ENCODE measurements at regions not wholly inside any gene's neighbourhood (a gene's known extent, or its start where the extent isn't known, plus 50 kb on each side); places are given as distances from the start of the nearest gene placed in this dataset.

- ATAC-seq (no peak), DNase-seq (ENCODE audit: low spot score in 2 of 2) (no peak)
- no peaks in the 10 kb centered on the region for H3K36me3 Mint-ChIP-seq
- no peak overlapping the region for H3K4me3 Mint-ChIP-seq
- no peak overlapping the region for H3K27ac Mint-ChIP-seq
- H3K9me3 Mint-ChIP-seq = no peaks in the 10 kb centered on the region
- peaks cover 7% of the 10 kb centered on the region for H3K4me1 Mint-ChIP-seq
Measured at GRCh38 chr15:62883938-62884479, 158.5 kb upstream of the TPM1 start.

DNA sequence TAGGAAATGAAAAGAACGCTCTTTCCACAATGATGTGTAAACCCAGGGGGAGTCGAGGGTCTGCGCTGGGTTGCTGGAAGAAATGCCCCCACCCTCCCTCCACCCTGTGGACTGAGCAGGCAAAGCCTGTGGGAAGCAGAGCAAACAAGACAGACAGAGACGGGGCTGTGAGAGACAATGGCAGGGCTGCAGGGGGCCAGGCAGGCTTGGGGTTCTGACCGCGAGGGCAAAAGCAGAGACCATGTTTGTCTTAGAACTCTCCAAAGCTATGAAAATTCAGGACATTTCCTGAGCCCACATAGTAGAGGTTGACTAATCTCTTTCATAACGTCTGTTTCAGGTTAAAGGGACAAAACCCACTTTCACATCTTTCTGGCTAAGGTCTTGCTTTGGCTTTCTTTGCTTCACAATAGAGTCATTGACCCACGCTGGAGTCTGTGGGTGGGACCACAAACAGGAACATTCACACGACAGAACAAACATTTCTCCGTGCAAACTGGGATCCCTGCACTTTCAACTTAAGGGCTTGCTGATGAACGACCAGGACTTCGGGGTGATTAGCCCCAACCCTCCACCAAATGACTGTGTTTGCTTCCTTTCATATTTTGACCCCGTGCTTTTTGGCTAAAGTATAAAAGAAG is 156.0 kb upstream of the TPM1 start:
- Mint-ChIP-seq H3K36me3 (no peaks in the 10 kb centered on the region), H3K4me3 (no peak overlapping the region), H3K9me3 (no peaks in the 10 kb centered on the region), H3K27ac (no peak overlapping the region), H3K4me1 (peaks cover 7% of the 10 kb centered on the region)
- DNase-seq (ENCODE audit: low spot score in 2 of 2) = no peak
- ATAC-seq = no peak

DNA sequence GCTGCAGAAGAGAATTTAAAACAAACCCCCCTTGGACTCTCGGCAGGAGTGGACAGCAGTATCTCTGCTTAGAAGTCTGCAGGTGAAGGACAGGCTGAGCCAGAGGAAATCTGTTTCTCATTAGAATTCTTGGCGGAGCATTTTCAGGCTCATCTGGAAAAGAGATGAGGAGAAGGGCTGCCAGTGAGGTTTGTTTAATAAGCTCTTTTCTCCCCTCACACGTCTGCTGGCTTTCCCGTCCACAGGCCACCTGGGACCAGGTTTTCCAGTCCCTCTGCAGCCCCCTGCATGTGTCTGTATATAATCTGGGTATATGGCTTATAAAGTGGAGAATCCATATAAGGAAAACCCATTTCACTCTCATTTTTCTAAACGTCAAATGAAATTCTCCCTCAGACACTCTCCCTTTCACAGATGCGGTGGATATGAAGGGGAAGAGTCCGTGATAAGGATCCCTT is 155.4 kb upstream of the TPM1 start:
- no peaks in the 10 kb centered on the region for H3K9me3 Mint-ChIP-seq
- no peak for DNase-seq (ENCODE audit: low spot score in 2 of 2)
- H3K36me3 Mint-ChIP-seq = no peaks in the 10 kb centered on the region
- no peak overlapping the region for H3K4me3 Mint-ChIP-seq
- peaks cover 7% of the 10 kb centered on the region for H3K4me1 Mint-ChIP-seq
- H3K27ac Mint-ChIP-seq = no peak overlapping the region
- ATAC-seq = no peak

- H3K4me3 Mint-ChIP-seq = no peak overlapping the region
- DNase-seq (ENCODE audit: low spot score in 2 of 2) (no peak), ATAC-seq (no peak)
- H3K4me1 Mint-ChIP-seq = peaks cover 7% of the 10 kb centered on the region
- no peak overlapping the region for H3K27ac Mint-ChIP-seq
- no peaks in the 10 kb centered on the region for H3K9me3 Mint-ChIP-seq
- no peaks in the 10 kb centered on the region for H3K36me3 Mint-ChIP-seq
Measured at GRCh38 chr15:62888623-62889022, 153.9 kb upstream of the TPM1 start.

- no peaks in the 10 kb centered on the region for H3K36me3 Mint-ChIP-seq
- DNase-seq (ENCODE audit: low spot score in 2 of 2) (no peak), ATAC-seq (no peak)
- H3K4me1 Mint-ChIP-seq = peaks cover 7% of the 10 kb centered on the region
- no peak overlapping the region for H3K4me3 Mint-ChIP-seq
- no peaks in the 10 kb centered on the region for H3K9me3 Mint-ChIP-seq
- H3K27ac Mint-ChIP-seq = no peak overlapping the region
Measured at GRCh38 chr15:62889141-62889661, 153.3 kb upstream of the TPM1 start.

DNA sequence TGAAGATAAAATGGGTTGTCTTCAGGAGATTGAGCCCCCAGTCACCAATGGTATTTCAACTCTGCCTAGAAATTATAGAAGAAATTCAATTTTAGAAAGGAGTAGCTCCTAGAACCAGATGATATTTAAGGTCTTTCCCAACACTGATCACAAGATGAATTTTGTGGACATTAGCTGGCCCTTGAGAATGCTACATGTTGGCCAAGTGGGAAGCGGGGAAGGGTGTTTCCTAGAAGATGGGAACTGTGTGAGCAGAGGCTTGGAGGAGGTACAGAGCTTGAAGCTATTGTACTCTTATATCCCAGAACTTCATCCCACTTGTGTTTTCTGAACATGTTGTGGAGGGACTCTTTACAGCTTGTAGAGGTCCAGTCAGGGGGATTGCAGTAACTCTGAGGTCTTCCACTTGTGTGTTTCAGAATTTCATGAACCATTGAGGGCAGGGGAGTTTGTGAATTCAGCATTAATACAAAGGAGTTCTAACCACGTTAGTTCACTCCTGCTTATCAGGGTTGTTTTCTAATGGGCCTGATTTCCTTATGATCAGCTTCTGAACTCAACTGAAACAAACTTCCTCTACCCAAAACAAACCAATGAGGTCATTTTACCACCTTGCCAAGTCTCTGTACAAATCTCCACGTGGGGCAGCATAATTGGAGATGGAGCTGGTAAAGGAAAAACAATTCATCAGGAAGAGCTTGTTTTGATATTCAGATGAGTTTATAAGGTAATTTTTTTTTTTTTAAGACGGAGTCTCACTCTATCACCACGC is 152.6 kb upstream of the TPM1 start:
- no peaks in the 10 kb centered on the region for H3K9me3 Mint-ChIP-seq
- DNase-seq (ENCODE audit: low spot score in 2 of 2) = no peak

GRCh38 chr15:62894322-62895085 is 148.0 kb upstream of the TPM1 start:
- no peaks in the 10 kb centered on the region for H3K4me1 Mint-ChIP-seq
- H3K36me3 Mint-ChIP-seq = no peaks in the 10 kb centered on the region
- DNase-seq (ENCODE audit: low spot score in 2 of 2) = no peak
- H3K27ac Mint-ChIP-seq = no peak overlapping the region
- H3K4me3 Mint-ChIP-seq = no peak overlapping the region
- ATAC-seq = no peak
- no peaks in the 10 kb centered on the region for H3K9me3 Mint-ChIP-seq

More for the DNA sequence above, 152.6 kb upstream of the TPM1 start:
- Mint-ChIP-seq H3K4me3 (no peak overlapping the region), H3K27ac (no peak overlapping the region), H3K36me3 (no peaks in the 10 kb centered on the region), H3K4me1 (peaks cover 7% of the 10 kb centered on the region)
- no peak for ATAC-seq

DNA sequence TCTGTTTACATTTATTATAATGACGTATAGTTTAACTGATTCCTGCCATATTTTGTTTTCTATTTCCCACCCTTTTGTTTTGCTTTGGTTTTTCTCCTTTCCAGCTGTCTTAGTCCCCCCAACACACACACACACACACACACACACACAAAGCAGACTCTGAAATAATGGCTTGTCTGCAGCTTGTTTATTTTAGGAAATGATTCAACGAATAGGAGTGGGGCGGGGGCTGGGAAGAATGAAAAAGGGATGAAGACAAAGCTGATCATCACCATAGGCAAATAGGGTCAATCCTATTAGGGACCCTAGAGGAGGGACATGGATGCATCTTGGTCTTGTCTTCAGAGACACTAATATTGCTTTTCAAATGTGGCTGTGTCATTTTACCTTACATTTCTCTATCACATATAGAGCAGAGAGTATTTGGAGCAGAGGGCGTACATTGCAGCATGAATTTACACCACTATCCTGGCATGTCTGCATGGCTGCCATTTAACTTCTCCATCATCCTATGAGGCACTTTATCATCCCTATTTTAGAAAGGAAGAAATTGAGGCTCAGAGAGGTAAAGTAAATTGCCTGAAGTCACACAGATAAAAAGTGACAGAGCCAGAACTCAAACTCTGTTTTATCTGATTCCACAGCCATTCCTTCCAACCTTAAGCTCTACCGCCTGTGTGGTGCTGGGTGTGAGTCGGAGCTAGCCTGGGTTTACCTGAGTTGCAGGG is 147.2 kb upstream of the TPM1 start:
- ATAC-seq (no peak), DNase-seq (ENCODE audit: low spot score in 2 of 2) (no peak)
- H3K27ac Mint-ChIP-seq = no peak overlapping the region
- H3K9me3 Mint-ChIP-seq = no peaks in the 10 kb centered on the region
- no peaks in the 10 kb centered on the region for H3K36me3 Mint-ChIP-seq
- H3K4me3 Mint-ChIP-seq = no peak overlapping the region
- no peaks in the 10 kb centered on the region for H3K4me1 Mint-ChIP-seq

GRCh38 chr15:62895905-62896316 is 146.6 kb upstream of the TPM1 start:
- DNase-seq (ENCODE audit: low spot score in 2 of 2) = no peak
- H3K36me3 Mint-ChIP-seq = no peaks in the 10 kb centered on the region
- no peaks in the 10 kb centered on the region for H3K4me1 Mint-ChIP-seq
- no peak overlapping the region for H3K27ac Mint-ChIP-seq
- ATAC-seq = no peak
- no peaks in the 10 kb centered on the region for H3K9me3 Mint-ChIP-seq
- no peak overlapping the region for H3K4me3 Mint-ChIP-seq

DNA sequence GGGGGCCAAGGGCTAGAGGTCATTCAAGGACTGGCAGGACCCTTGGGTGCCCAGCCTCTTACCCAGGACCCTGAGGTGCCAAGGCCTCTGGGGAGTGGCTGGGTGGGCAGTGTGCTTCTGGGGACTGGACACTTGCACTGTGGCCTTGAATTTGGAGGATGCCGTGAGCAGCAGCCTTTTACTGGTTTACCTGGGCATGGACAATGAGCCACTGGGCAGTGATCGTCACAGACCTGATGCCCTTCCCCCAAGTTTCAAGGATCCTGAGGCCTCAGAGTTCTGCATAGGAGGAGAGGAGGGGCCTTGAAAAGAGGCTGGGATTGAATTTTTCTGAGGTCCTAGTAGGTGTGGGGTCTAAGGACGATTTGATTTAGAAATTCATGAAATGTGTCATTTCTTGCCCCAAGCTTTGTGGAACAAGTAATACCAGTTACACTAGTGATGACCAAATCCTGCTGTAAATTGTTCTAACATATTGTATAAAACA is 146.1 kb upstream of the TPM1 start:
- Mint-ChIP-seq H3K4me1 (no peaks in the 10 kb centered on the region), H3K27ac (no peak overlapping the region), H3K4me3 (no peak overlapping the region), H3K9me3 (no peaks in the 10 kb centered on the region), H3K36me3 (no peaks in the 10 kb centered on the region)
- ATAC-seq (no peak), DNase-seq (ENCODE audit: low spot score in 2 of 2) (no peak)

DNA sequence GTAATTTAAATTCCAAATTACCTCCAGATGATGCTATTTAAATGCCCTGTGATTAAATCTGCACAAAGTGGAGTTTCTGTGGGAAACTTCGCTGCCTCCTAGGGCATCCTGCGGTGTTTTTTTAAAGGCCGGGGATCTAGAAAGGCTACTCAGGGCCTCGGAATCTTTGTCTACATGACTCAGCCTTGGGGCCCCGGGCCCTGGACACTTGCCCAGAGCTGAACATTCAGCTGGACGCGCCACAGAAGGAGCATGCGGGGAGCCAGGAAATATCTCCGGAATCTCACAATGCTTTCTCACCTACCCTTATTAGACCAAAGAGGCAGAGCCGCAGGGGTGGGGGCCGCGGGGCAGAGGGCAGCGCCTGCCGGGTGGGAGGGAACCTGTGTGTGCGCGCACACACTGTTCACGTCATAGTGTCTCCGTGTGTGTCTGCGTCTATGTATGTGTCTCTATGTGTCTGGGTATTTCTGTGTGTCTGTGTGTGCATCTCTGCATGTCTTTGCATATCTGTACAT is 145.5 kb upstream of the TPM1 start:
- Mint-ChIP-seq H3K4me3 (no peak overlapping the region), H3K4me1 (no peaks in the 10 kb centered on the region), H3K9me3 (no peaks in the 10 kb centered on the region), H3K27ac (no peak overlapping the region), H3K36me3 (no peaks in the 10 kb centered on the region)
- DNase-seq (ENCODE audit: low spot score in 2 of 2) = no peak
- ATAC-seq = no peak

DNA sequence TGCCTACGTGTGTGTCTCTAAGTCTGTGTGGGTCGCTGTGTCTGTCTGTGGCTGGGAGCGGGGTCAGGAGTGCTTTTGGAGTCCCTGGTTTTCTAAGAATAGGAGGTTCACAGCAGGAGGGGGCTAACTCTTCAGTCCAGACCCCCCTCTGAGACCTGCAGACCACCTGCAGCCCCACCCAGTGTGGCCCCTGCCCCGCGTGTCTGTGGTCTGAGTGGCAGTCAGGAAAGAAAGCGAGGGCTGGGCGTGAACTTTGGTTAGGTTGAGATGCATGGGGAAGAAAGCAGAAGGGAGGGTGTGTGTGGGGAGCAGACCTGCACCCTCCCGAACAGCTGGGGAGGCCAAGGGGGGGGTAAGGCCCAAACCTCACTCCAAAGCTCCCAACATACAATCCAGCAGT is 144.9 kb upstream of the TPM1 start:
- no peaks in the 10 kb centered on the region for H3K36me3 Mint-ChIP-seq
- H3K9me3 Mint-ChIP-seq = no peaks in the 10 kb centered on the region
- H3K4me3 Mint-ChIP-seq = no peak overlapping the region
- H3K27ac Mint-ChIP-seq = no peak overlapping the region
- no peak for ATAC-seq
- no peaks in the 10 kb centered on the region for H3K4me1 Mint-ChIP-seq
- DNase-seq (ENCODE audit: low spot score in 2 of 2) = no peak

- Mint-ChIP-seq H3K4me1 (no peaks in the 10 kb centered on the region), H3K27ac (no peak overlapping the region), H3K36me3 (no peaks in the 10 kb centered on the region), H3K4me3 (no peak overlapping the region), H3K9me3 (no peaks in the 10 kb centered on the region)
- ATAC-seq (no peak), DNase-seq (ENCODE audit: low spot score in 2 of 2) (no peak)
Measured at GRCh38 chr15:62899090-62899493, 143.5 kb upstream of the TPM1 start.

GRCh38 chr15:62900071-62900802 is 142.3 kb upstream of the TPM1 start:
- Mint-ChIP-seq H3K36me3 (no peaks in the 10 kb centered on the region), H3K4me3 (no peak overlapping the region), H3K9me3 (no peaks in the 10 kb centered on the region), H3K27ac (no peak overlapping the region), H3K4me1 (no peaks in the 10 kb centered on the region)
- DNase-seq (ENCODE audit: low spot score in 2 of 2) = no peak
- ATAC-seq = no peak

Measured in stimulated activated effector memory CD8-positive, alpha-beta T cell treated with anti-CD3 and anti-CD28 coated beads, Interleukin-12 subunit alpha, Interleukin-12 subunit beta, amount 100 ng/mL, for 72 hours (primary cell).